Testis (tissue), 2 donors: ENCODE measurements at regions not wholly inside any gene's neighbourhood (a gene's known extent, or its start where the extent isn't known, plus 50 kb on each side); places are given as distances from the start of the nearest gene placed in this dataset.

Experiments
- CTCF ChIP-seq, 3 experiments: fragments of 450-650 bp in 2 of 3; fragments of 200-600 bp in 1 of 3; sonication (generic) in 1 of 3; IDR thresholded peaks; one replicate each; pipeline ENCODE4 v1.5.1; 2016 to 2019; ENCODE audit warnings: antibody characterized with exemption in 3 of 3, mild to moderate bottlenecking in 2 of 3, moderate library complexity in 1 of 3
- POLR2A ChIP-seq: fragments of 450-650 bp; IDR thresholded peaks from one replicate; pipeline ENCODE4 v1.6.1; 2017; ENCODE audit warnings: antibody characterized with exemption, mild to moderate bottlenecking, moderate library complexity

- TF ChIP-seq POLR2A (no peak), CTCF (IDR thresholded peaks at IDR 0.05) (no peak)
Measured at GRCh38 chr11:11186249-11186648, 166.8 kb downstream of the CSNK2A3 start.
